ENCODE measurements at regions not wholly inside any gene's neighbourhood (a gene's known extent, or its start where the extent isn't known, plus 50 kb on each side); places are given as distances from the start of the nearest gene placed in this dataset.
"Not testable (repeated sequence)": the region's sequence is repeated elsewhere in the genome, so short reads cannot be mapped to it uniquely, and the experiment has no call there.

DNA sequence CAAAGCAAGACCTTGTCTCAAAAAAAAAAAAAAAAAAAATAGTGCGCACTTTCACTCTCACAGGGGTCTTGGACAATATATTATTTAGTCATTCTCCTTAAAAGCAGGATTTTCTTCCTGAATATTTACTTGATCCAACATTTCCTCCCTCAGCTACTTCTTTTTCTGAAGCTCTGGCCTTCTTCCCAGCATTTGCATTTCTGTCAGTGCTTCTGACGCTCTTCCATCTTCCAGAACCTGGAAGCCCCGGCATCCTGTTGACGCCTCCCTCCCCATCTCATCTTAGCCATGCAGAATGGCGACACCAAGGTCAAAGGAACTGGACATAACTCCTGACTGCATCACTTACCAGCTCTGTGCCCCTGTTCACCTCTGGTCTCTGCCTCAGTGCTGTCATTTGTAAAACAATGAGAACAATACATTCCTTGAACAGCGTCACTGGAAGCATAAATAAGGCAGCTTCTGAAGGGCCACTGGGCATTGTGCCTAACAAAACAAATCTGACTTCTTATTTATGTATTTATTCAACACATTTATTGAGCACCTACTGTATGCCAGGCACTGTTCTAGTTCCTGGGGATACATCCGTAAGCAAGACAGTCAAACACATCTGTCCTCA, 90.9 kb upstream of the MDM1 start:
- no peak for DNase-seq (ENCODE audit: low read depth in 2 of 2)

DNA sequence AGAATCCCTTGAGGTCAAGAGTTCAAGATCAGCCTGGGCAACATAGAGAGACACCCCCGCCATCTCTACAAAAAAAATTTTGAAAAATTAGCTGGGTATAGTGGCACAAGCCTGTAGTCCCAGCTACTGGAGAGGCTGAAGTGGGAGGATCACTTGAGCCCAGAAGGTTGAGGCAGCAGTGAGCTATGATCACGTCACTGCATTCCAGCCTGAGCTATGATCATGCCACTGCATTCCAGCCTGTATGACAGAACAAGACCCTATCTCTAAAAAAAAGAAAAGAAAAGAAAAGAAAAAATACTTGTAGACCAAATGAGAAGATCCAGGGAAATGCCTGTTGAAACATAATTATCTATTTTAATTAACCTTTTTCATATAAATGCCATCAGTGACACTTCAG, 93.8 kb upstream of the MDM1 start:
- no peak for DNase-seq (ENCODE audit: low read depth in 2 of 2)

- DNase-seq (ENCODE audit: low read depth in 2 of 2) = no peak
Measured at GRCh38 chr12:68428211-68428610, 96.0 kb upstream of the MDM1 start.

DNA sequence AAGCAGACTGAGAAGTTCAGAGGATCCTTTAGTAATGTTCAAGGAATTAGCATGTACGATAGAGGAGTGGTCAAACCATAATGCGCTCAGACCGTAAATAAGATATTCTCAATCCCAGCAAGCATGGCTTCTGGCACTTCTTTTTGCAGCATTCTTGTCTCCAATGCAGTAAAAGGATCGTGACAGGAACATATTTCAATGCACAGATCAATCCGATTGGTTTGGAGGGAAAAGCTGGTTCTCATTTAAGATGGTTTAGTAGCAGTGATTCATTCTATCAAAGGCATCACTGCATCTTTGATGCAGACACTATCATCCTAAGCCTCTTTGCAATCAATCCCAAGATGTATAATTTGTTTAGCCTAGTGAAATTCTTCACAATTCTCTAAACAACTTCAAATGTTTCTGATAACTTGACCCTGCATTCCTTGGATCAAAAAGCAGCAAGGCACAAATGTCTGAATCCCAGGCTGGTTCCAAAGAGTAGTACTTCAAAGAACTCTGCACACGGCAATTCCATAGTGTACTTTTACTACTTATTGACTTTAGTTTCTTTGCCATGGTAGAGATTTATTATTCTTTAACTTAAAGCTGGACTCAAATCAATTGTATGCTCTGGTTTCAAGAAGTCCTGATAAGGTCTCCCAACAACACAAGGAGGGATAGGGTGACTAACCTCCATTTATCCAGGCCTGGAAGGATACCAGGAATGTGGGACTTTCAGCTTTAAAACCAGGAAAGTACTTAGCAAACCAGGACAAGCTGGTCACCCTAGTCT, 96.8 kb upstream of the MDM1 start:
- DNase-seq (ENCODE audit: low read depth in 2 of 2) = no peak

- DNase-seq (ENCODE audit: low read depth in 2 of 2) = no peak
Measured at GRCh38 chr12:68429696-68430095, 97.5 kb upstream of the MDM1 start.

GRCh38 chr12:68431786-68432185, 99.6 kb upstream of the MDM1 start:
- no peak for DNase-seq (ENCODE audit: low read depth in 2 of 2)

GRCh38 chr12:68432622-68433021, 100.5 kb upstream of the MDM1 start:
- no peak for DNase-seq (ENCODE audit: low read depth in 2 of 2)

DNA sequence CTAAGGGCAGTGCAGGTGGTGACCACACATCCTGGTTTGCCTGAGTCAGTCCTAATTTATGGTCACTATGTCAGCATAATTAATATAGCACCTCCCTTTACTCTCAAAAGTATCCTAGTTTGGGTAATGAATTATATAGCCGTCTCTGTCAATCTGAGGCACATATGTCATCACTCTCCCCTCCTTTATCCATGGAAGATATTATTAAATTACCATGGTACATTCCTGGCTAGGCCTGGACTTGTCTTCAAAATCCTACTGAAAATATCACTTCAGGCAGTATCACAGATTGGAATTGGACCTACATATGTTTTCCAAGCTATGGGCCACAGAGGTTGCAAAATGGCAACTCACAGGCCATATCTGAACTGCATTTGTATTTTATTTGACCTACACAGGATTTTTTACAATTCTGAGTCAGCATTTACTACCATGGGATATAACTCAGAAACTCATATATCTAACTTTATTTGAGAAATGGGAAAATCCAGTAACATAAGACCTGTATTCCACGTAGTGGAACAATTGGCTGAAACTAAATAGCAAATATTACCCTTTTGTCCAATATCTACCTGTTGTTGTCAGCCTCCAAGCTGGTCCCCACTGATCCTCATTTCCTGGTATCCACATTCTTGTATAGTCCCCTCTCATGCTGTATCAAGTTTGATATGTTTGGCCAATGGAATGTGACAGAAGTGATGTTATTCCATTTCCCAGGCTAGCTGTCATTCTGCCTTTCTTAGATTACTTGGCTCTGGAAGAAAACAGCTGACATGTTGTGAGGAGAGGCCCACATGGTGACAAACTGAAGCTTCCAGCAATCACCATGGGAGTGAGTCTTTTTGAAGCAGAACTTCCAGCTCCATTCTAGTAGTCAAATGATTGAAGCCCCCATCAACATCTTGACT, 102.5 kb upstream of the MDM1 start:
- DNase-seq (ENCODE audit: low read depth in 2 of 2) = no peak

DNA sequence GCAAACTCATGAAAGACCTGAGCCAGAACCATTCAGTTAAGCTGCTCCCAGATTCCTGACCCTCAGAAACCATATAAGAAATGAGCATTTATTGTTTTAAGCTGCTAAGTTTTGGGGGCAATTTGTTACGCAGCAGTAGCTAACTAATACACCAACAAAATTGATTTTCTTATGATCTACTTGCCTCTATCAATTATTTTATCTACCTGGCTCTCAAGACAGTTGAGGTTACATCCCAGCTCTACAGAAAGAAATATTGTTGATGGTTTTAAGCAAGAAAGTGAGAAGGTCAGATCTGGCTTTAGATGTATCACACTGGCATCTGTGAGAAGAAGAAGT, 103.1 kb upstream of the MDM1 start:
- no peak for DNase-seq (ENCODE audit: low read depth in 2 of 2)

DNA sequence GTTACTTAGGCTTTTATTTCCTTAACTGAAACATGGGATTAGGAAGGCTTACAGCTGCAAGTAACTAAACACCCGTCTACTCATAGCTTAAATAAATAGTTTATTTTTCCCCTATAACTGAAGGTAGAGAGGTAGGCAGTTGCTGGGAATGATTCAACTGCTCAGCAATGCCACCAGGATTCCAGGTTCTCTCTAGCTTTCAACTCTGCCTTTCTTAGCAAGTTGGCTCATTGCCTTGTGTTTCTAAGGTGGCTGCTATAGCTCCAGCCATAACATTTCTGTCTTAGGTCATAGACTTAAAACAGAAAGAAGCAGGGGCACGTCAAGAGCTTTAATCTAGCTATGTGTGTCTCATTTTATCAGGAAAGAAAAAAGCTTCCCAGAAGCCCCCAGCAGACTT, 103.7 kb upstream of the MDM1 start:
- DNase-seq (ENCODE audit: low read depth in 2 of 2) = no peak

- DNase-seq (ENCODE audit: low read depth in 2 of 2) = no peak
Measured at GRCh38 chr12:68438601-68439000, 106.4 kb upstream of the MDM1 start.

- DNase-seq (ENCODE audit: low read depth in 2 of 2) = no peak
Measured at GRCh38 chr12:68439368-68440045, 107.3 kb upstream of the MDM1 start.

DNA sequence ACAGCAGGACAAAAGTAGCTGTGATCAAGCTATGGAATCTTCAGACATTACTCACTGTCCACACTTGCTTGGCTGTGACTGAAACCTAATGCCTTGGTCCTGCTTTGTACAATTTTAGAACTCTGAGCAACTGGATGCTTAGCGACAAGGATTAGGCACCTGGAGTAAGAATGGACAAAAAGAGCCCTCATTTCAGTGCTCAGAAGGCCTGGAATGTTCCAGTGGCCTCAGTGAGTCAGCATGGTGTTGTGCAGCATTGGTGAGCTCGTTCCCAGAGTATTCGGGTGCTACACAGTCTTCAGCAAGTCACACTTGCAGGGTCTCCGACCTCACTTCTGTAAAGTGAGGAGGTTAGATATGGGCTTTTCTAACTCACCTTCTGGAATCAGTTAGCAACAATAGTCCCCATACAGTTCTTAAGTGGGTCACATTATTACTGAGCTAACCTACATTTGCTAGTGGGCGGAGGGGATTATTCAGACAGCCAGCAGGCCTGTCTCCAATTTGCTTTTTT, 108.0 kb upstream of the MDM1 start:
- no peak for DNase-seq (ENCODE audit: low read depth in 2 of 2)

DNA sequence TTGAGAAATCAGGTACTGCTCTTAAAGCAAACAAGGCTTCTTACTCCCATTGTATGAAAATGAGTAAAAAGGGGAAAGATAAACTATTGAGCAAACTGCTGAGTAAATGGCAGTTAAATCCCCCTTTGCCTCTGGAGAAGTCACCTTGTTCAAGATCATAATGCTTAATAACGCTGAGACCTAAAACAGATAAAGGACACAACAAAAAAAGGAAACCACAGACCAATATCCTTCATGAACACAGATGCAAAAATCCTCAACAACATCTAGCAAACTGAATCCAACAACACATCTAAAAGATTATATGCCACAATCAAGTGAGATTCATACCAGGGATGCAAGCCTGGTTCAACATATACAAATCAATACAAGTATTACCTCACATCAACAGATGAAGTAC, 109.0 kb upstream of the MDM1 start:
- DNase-seq (ENCODE audit: low read depth in 2 of 2) = no peak

DNA sequence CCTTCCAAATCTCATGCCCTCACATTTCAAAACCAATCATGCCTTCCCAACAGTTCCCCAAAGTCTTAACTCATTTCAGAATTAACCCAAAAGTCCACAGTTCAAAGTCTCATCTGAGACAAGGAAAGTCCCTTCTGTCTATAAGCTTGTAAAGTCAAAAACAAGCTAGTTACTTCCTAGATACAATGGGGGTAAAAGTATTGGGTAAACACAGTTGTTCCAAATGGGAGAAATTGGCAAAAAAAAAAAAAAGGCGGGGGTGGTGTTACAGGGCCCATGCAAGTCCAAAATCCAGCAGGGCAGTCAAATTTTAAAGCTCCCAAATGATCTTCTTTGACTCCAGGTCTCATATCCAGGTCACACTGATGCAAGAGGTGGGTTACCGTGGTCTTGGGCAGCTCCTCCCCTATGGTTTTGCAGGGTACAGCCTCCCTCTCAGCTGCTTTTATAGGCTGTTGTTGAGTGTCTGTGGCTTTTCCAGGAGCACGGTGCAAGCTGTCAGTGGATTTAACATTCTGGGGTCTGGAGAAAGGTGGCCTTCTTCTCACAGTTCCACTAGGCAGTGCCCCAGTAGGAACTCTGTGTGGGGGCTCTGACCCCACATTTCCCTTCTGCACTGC, 110.3 kb upstream of the MDM1 start:
- not testable (repeated sequence) for DNase-seq (ENCODE audit: low read depth in 2 of 2)

GRCh38 chr12:68443695-68444094, 111.5 kb upstream of the MDM1 start:
- not testable (repeated sequence) for DNase-seq (ENCODE audit: low read depth in 2 of 2)

GRCh38 chr12:68445824-68446223, 113.7 kb upstream of the MDM1 start:
- DNase-seq (ENCODE audit: low read depth in 2 of 2) = no peak

GRCh38 chr12:68446384-68446783, 114.2 kb upstream of the MDM1 start:
- DNase-seq (ENCODE audit: low read depth in 2 of 2) = no peak

- no peak for DNase-seq (ENCODE audit: low read depth in 2 of 2)
Measured at GRCh38 chr12:68446901-68447796, 115.0 kb upstream of the MDM1 start.

- DNase-seq (ENCODE audit: low read depth in 2 of 2) = no peak
Measured at GRCh38 chr12:68447797-68448260, 115.7 kb upstream of the MDM1 start.
